ENCODE measurements at regions not wholly inside any gene's neighbourhood (a gene's known extent, or its start where the extent isn't known, plus 50 kb on each side); places are given as distances from the start of the nearest gene placed in this dataset.
"Not testable (repeated sequence)": the region's sequence is repeated elsewhere in the genome, so short reads cannot be mapped to it uniquely, and the experiment has no call there.

DNA sequence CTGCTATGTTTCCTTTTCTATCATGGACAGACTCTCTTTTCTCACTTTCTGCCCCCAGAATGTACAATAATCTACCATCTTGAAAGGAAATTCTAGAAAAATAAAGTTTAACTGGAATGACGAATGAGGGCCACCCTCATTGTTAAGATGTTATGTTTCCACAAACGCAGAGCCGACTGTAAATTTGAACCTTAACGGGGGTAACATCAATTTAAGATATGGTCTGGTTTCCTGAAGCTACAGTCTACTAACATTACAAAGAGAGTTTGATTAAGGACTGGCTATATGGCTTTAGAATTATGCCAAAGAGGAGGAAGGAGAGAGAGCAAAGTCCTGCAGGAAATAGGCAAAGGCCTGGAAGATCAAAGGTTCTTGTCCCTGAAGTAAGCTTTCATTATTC lies 227.2 kb downstream of the USP46 start:
- H3K4me1 ChIP-seq (ENCODE audit: control insufficient read depth in 4 of 4, insufficient read depth in 4 of 4, low read length in 3 of 4) = no peaks in the 10 kb centered on the region
- no peak for DNase-seq (ENCODE audit: low spot score)
- no peaks in the 10 kb centered on the region for H3K9me3 ChIP-seq (ENCODE audit: control insufficient read depth in 4 of 4, low read length in 3 of 4)
- TF ChIP-seq SP1 (IDR thresholded peaks at IDR 0.05) = no peak
- TF ChIP-seq, protein P1, sequence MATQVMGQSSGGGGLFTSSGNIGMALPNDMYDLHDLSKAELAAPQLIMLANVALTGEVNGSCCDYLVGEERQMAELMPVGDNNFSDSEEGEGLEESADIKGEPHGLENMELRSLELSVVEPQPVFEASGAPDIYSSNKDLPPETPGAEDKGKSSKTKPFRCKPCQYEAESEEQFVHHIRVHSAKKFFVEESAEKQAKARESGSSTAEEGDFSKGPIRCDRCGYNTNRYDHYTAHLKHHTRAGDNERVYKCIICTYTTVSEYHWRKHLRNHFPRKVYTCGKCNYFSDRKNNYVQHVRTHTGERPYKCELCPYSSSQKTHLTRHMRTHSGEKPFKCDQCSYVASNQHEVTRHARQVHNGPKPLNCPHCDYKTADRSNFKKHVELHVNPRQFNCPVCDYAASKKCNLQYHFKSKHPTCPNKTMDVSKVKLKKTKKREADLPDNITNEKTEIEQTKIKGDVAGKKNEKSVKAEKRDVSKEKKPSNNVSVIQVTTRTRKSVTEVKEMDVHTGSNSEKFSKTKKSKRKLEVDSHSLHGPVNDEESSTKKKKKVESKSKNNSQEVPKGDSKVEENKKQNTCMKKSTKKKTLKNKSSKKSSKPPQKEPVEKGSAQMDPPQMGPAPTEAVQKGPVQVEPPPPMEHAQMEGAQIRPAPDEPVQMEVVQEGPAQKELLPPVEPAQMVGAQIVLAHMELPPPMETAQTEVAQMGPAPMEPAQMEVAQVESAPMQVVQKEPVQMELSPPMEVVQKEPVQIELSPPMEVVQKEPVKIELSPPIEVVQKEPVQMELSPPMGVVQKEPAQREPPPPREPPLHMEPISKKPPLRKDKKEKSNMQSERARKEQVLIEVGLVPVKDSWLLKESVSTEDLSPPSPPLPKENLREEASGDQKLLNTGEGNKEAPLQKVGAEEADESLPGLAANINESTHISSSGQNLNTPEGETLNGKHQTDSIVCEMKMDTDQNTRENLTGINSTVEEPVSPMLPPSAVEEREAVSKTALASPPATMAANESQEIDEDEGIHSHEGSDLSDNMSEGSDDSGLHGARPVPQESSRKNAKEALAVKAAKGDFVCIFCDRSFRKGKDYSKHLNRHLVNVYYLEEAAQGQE (IDR thresholded peaks at IDR 0.05) = no peak
- H3K27me3 ChIP-seq (ENCODE audit: control insufficient read depth in 4 of 4, insufficient read depth in 4 of 4, low read length in 3 of 4) = no peaks in the 10 kb centered on the region
- WGBS = 76% methylated on average over 4 of the region's 4 CpGs
- H3K36me3 ChIP-seq (ENCODE audit: control insufficient read depth in 4 of 4, insufficient read depth in 3 of 4, low read depth in 1 of 4, low read length in 3 of 4) = no peaks in the 10 kb centered on the region
- no peak overlapping the region for H3K9ac ChIP-seq (ENCODE audit: low read depth in 1 of 2, low read length in 2 of 2)
- no peak overlapping the region for H3K4me3 ChIP-seq (ENCODE audit: low read depth in 1 of 3, low read length in 3 of 3)
- no peak overlapping the region for H3K27ac ChIP-seq (ENCODE audit: low read depth in 1 of 2, low read length in 2 of 2)

DNA sequence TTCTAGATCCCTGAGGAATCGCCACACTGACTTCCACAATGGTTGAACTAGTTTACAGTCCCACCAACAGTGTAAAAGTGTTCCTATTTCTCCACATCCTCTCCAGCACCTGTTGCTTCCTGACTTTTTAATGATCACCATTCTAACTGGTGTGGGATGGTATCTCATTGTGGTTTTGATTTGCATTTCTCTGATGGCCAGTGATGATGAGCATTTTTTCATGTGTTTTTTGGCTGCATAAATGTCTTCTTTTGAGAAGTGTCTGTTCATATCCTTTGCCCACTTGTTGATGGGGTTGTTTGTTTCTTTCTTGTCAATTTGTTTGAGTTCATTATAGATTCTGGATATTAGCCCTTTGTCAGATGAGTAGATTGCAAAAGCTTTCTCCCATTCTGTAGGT lies 216.6 kb downstream of the USP46 start:
- H3K36me3 ChIP-seq (ENCODE audit: control insufficient read depth in 4 of 4, insufficient read depth in 3 of 4, low read depth in 1 of 4, low read length in 3 of 4); DNase-seq (ENCODE audit: low spot score); H3K4me3 ChIP-seq (ENCODE audit: low read depth in 1 of 3, low read length in 3 of 3); H3K9me3 ChIP-seq (ENCODE audit: control insufficient read depth in 4 of 4, low read length in 3 of 4); H3K27ac ChIP-seq (ENCODE audit: low read depth in 1 of 2, low read length in 2 of 2); H3K27me3 ChIP-seq (ENCODE audit: control insufficient read depth in 4 of 4, insufficient read depth in 4 of 4, low read length in 3 of 4); H3K9ac ChIP-seq (ENCODE audit: low read depth in 1 of 2, low read length in 2 of 2); H3K4me1 ChIP-seq (ENCODE audit: control insufficient read depth in 4 of 4, insufficient read depth in 4 of 4, low read length in 3 of 4): not testable (repeated sequence)
- WGBS = no CpG with 5 or more reads among the region's 1 CpG

DNA sequence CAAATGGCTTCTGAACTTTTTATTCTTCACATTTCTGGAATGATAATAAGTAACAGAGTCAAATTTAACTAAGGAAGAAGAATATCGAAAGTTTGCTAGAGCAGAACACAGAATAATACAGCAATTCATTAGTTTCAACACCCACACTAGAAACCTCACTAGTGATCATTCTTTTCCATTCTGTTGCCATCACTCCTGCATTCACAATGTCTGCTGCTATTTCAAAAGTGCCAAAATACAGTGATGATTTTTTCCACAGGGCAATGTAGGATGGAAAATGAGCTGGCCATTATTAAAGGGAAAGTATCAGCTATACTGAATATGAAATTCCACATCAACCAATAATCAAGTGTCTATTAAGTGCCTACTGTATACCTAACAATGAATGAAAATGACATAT lies 186.7 kb downstream of the USP46 start:
- Histone ChIP-seq H3K9me3 (ENCODE audit: control insufficient read depth in 4 of 4, low read length in 3 of 4) (no peaks in the 10 kb centered on the region), H3K36me3 (ENCODE audit: control insufficient read depth in 4 of 4, insufficient read depth in 3 of 4, low read depth in 1 of 4, low read length in 3 of 4) (no peaks in the 10 kb centered on the region), H3K4me1 (ENCODE audit: control insufficient read depth in 4 of 4, insufficient read depth in 4 of 4, low read length in 3 of 4) (no peaks in the 10 kb centered on the region), H3K9ac (ENCODE audit: low read depth in 1 of 2, low read length in 2 of 2) (no peak overlapping the region), H3K4me3 (ENCODE audit: low read depth in 1 of 3, low read length in 3 of 3) (no peak overlapping the region), H3K27ac (ENCODE audit: low read depth in 1 of 2, low read length in 2 of 2) (no peak overlapping the region), H3K27me3 (ENCODE audit: control insufficient read depth in 4 of 4, insufficient read depth in 4 of 4, low read length in 3 of 4) (no peaks in the 10 kb centered on the region)
- 68% methylated on average over 1 of the region's 1 CpG for WGBS
- no peak for TF ChIP-seq NR2F2 (IDR thresholded peaks at IDR 0.05)
- TF ChIP-seq GABPA (IDR thresholded peaks at IDR 0.05 in 1 of 2, conservative IDR thresholded peaks at IDR 0.05 in 1 of 2) = no peak
- TF ChIP-seq FOXA2 (IDR thresholded peaks at IDR 0.05) = no peak
- TF ChIP-seq EGR1 (IDR thresholded peaks at IDR 0.05; ENCODE audit: low read depth in 2 of 2) = no peak
- TF ChIP-seq RAD21 (IDR thresholded peaks at IDR 0.05) = no peak
- TF ChIP-seq TAF1 (conservative IDR thresholded peaks at IDR 0.05) = no peak
- TF ChIP-seq SP1 (IDR thresholded peaks at IDR 0.05) = no peak
- TF ChIP-seq MAX (IDR thresholded peaks at IDR 0.05) = no peak
- TF ChIP-seq, protein P1 (IDR thresholded peaks at IDR 0.05) = no peak
- TF ChIP-seq JUND (IDR thresholded peaks at IDR 0.05) = no peak
- TF ChIP-seq, protein P2, sequence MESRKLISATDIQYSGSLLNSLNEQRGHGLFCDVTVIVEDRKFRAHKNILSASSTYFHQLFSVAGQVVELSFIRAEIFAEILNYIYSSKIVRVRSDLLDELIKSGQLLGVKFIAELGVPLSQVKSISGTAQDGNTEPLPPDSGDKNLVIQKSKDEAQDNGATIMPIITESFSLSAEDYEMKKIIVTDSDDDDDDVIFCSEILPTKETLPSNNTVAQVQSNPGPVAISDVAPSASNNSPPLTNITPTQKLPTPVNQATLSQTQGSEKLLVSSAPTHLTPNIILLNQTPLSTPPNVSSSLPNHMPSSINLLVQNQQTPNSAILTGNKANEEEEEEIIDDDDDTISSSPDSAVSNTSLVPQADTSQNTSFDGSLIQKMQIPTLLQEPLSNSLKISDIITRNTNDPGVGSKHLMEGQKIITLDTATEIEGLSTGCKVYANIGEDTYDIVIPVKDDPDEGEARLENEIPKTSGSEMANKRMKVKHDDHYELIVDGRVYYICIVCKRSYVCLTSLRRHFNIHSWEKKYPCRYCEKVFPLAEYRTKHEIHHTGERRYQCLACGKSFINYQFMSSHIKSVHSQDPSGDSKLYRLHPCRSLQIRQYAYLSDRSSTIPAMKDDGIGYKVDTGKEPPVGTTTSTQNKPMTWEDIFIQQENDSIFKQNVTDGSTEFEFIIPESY (IDR thresholded peaks at IDR 0.05) = no peak
- TF ChIP-seq ATF3 (IDR thresholded peaks at IDR 0.05) = no peak
- no peak for TF ChIP-seq FOXA1 (IDR thresholded peaks at IDR 0.05)
- no peak for TF ChIP-seq HNF4A (conservative IDR thresholded peaks at IDR 0.05)
- no peak for TF ChIP-seq HNF4G (IDR thresholded peaks at IDR 0.05)
- TF ChIP-seq YY1 (IDR thresholded peaks at IDR 0.05) = no peak
- TF ChIP-seq RXRA (IDR thresholded peaks at IDR 0.05) = no peak
- TF ChIP-seq CTCF (IDR thresholded peaks at IDR 0.05; ENCODE audit: low read depth, low read length, missing input control) = no peak
- no peak for DNase-seq (ENCODE audit: low spot score)

Data from liver (tissue), 8 donors.